C1 segment of cervical spinal cord (tissue), 14 donors: ENCODE measurements at regions not wholly inside any gene's neighbourhood (a gene's known extent, or its start where the extent isn't known, plus 50 kb on each side); places are given as distances from the start of the nearest gene placed in this dataset.
"Not testable (repeated sequence)": the region's sequence is repeated elsewhere in the genome, so short reads cannot be mapped to it uniquely, and the experiment has no call there.

Experiments
- DNase-seq, 14 donors: peaks; one replicate each; lab custom pipeline; 2025; lab: John Stamatoyannopoulos, UW

DNA sequence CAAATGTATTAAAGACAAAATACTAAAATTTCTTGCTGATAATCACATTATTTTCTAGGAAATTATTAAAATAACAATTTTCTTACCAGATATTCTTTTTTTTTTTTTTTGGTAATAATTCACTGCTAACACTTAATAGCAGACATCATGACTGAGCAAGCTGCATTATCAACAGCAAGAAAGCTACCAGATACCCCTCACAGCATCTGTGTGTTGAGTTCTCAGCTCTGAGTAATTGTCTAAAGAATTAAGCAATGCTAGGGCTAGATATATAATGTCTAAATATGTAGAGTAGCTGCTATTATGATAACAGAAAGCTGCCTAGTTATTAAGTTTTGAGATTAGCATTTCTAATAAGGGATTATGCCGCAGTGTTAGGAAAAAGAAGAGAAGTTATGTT is 754.3 kb upstream of the PKDCC start:
- no peak for DNase-seq

- no peak for DNase-seq
These were observed 753.5 kb upstream of the PKDCC start for GRCh38 chr2:41294331-41294730.

DNA sequence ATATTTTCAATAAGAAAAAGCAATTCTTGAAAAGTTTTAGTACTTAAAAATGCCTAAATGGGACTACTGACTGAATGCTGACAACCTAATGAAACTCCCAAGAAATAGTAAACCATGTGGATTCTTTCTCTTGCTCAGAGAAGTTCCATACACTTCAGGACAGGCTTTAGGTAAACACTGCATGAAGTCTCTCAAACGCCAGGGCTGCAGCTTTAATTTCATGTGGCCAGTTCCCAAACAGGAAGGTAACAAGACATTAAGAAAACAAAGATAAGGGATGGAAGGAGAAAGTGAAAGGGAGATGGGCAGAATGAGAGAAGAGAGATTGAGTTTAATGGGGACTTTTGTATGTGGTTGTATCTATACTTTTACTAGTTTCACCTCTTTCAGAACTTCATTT is 734.7 kb upstream of the PKDCC start:
- DNase-seq = no peak

GRCh38 chr2:41314511-41315070 is 733.2 kb upstream of the PKDCC start:
- DNase-seq = no peak

GRCh38 chr2:41319437-41319836 is 728.4 kb upstream of the PKDCC start:
- no peak for DNase-seq

GRCh38 chr2:41320491-41320890 is 727.3 kb upstream of the PKDCC start:
- no peak for DNase-seq

GRCh38 chr2:41321351-41321750 is 726.5 kb upstream of the PKDCC start:
- no peak for DNase-seq

- no peak for DNase-seq
These were observed 721.0 kb upstream of the PKDCC start for GRCh38 chr2:41326851-41327250.

DNA sequence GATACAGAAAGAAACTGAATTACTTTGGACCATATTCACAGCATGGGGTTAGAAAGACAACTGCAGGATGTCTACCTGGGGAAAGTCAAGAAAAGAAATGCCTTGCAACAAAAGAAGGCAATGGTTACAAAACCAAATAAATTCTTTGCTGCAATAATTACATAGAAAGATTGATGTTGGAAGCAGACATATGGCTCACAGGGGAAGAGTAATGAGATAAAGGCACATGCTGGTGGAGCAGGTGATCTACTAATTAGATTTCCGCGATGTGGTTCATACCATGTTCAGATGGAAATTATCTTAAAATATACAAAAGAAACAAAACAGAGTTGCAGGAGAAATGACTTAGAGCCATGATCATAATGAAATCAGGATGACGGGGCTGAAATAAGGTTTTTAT is 718.8 kb upstream of the PKDCC start:
- DNase-seq = no peak

DNA sequence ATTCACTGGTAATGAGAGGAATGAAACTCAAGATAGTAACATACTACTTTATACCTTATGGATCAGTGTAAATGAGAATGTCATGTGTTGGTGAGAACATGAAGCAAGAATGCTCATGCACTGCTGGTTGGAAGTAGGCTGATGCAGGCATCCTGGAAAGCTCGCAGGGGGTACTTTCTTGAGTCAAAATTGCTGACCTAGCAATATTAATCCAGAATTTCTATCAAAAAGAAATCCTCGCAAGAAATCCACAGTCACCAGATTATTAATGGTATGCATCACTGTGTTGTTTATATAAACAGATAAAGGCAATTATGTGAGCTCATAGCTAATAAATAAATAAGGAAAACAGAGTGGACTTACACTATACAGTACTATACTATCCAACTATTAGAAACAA is 713.7 kb upstream of the PKDCC start:
- no peak for DNase-seq

DNA sequence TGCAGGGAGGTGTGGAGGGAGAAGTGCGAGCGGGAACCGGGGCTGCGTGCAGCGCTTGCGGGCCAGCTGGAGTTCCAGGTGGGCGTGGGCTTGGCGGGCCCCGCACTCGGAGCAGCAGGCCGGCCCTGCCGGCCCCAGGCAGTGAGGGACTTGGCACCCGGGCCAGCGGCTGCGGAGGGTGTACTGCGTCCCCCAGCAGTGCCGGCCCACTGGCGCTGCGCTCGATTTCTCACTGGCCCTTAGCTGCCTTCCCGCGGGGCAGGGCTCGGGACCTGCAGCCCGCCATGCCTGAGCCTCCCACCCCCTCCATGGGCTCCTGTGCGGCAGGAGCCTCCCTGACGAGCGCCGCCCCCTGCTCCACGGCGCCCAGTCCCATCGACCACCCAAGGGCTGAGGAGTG is 712.2 kb upstream of the PKDCC start:
- not testable (repeated sequence) for DNase-seq

GRCh38 chr2:41337956-41338355 is 709.9 kb upstream of the PKDCC start:
- DNase-seq = no peak

DNA sequence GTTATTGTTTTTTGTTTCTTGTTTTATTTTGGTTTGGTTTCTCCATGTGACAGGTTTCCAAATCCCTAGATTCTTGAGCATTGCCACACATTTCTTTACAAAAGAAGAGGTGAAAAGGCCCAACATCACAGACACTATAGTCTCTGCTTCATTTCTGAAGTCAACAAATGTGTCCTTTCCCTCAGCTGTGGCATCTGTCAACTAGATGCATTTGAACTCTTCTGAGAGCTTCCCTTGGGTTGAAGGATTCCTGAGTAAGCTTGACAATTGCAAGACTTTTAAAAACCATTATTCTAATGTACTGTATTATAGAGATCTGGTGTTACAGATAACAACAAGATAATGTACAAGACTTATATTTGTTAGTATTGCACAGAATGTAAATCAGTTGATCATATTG is 703.3 kb upstream of the PKDCC start:
- no peak for DNase-seq

DNA sequence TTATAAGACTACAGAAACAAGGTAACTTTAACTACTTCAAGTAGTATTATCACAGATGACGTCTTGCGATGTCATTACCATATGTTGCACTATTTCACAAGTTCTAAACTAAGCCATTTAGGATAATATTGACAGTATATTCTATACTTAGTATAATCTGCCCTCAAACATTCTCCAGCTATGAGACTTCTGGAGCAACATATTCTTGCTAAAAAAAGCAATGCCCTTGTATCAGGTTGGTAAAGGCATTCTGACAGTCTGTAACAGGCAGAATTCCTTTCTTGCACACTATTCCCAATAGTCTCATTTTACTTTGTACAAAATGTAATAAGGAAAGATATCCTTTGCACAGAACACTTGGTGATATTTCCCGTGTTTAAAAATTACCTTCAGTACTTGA is 694.8 kb upstream of the PKDCC start:
- no peak for DNase-seq

- DNase-seq = no peak
These were observed 692.0 kb upstream of the PKDCC start for GRCh38 chr2:41355794-41356193.

DNA sequence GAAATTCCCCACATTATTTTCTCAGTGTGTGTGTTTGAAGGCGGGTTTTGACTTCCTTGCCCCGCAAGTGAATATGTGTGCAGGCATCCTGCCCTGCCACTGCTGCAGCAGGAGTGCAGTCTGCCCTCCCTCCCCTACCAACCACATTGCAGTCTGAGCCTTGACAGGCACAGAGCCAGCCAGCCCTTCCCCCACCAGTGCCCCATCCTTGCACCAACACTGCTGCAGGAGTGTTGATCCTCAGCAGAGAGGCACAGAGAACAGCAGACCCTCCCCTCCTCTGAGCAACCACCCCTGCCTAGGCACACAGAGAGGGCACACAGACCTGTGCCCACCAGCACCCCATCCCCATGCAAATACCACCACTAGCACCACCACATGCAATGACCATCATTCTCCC is 683.0 kb upstream of the PKDCC start:
- no peak for DNase-seq

GRCh38 chr2:41375901-41376300 is 671.9 kb upstream of the PKDCC start:
- no peak for DNase-seq

DNA sequence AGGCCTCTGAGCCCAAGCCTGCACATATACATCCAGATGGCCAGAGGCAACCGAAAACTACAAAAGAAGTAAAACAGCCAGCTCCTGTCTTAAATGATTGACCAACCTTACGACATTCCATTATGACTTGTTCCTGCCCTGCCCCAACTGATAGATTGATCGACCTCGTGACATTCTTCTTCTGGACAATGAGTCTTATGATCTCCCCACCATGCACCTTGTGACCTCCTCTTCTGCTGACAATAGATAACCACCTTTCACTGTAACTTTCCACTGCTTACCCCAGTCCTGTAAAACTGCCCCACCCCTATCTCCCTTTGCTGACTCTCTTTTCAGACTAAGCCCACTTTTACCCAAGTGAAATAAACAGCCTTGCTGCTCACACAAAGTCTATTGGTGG is 670.0 kb upstream of the PKDCC start:
- no peak for DNase-seq

DNA sequence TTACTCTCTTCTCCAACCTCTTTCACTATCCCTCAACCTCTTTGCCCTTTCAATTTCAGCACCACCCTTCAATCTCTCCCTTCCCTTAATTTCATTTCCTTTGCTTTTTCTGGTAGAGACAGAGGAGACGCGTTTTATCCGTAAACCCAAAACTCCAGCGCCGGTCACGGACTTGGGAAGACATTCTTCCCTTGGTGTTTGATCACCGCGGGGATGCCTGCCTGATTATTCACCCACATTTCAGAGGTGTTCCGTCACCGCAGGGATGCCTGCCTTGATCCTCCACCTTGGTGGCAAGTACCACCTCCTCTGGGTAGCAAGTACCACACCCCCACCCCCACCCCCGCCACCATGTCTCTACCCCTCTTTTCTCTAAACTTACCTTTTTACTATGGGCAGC is 669.4 kb upstream of the PKDCC start:
- no peak for DNase-seq

DNA sequence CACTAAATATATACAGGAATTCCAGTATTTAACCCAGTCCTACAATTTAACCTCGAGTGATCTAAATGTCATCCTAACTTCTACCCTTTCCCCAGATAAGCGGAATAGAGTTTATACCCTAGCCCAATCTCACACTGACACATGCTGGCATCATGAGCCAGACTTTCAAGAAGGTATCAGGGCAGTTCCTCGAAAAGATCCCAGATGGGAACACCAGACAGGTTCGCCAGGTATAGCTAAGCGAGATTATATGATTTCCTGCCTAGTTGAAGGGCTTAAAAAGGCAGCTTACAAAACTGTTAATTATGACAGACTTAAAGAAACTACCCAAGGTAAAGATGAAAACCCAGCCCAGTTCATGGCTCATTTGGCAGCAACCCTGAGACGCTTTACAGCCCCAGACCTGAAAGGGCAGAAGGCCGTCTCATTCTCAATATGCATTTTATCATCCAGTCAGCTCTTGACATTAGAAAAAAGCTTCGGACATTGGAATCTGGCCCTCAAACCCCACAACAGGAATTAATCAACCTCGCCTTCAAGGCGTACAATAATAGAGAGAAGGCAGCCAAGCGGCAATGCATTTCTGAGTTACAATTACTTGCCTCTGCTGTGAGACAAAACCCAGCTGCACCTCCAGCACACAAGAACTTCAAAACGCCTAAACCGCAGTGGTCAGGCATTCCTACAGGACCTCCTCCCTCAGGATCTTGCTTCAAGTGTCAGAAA is 668.2 kb upstream of the PKDCC start:
- no peak for DNase-seq

GRCh38 chr2:41381701-41382100 is 666.1 kb upstream of the PKDCC start:
- no peak for DNase-seq

DNA sequence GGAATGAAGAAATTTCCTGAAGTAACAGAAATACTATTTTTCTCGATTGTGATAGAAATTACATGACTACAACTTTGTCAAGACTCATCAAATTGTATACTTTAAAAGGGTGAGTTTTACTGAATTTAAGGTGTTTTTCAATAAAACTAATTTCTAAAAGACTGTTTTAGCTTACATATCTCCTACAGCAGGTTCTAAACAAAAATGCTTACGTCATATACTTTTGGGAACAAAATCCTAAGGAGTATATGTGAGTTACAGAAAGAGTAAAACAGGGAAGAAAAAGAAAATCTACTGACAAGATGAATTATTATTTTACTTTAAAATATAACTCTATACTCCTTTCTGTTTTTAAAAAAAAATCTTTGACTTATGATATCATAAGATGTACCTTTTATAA is 660.3 kb upstream of the PKDCC start:
- DNase-seq = no peak

- DNase-seq = no peak
These were observed 654.2 kb upstream of the PKDCC start for GRCh38 chr2:41393621-41394020.

DNA sequence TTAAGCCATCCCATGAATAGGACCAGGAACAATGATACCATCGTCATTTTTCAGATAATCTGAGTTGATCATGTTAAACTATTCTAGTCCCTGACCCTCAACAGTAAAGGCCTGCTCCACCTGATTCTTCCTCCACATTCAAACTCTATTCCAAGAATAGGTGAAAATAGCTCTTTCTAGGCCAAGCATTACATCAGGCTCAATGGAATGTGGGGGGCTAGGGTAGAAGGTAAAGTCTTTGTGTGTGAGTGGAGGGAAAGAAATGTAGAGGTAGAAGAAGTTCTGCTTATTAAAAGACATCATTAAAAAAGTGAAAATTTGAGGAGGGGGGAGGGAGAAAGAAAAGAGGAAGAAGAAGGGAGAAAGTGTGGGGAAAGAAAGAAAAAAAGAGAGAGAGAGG is 653.3 kb upstream of the PKDCC start:
- no peak for DNase-seq
